ENCODE measurements at regions not wholly inside any gene's neighbourhood (a gene's known extent, or its start where the extent isn't known, plus 50 kb on each side); places are given as distances from the start of the nearest gene placed in this dataset.
"Not testable (repeated sequence)": the region's sequence is repeated elsewhere in the genome, so short reads cannot be mapped to it uniquely, and the experiment has no call there.

GRCh38 chr11:49362994-49363393 lies 154.6 kb upstream of the FOLH1 start:
- TF ChIP-seq CTCF, POLR2A, POLR2AphosphoS5 (IDR thresholded peaks at IDR 0.05): not testable (repeated sequence)

Measured in prostate gland (tissue), 2 donors.